HG03354 (cell line): ENCODE measurements at regions not wholly inside any gene's neighbourhood (a gene's known extent, or its start where the extent isn't known, plus 50 kb on each side); places are given as distances from the start of the nearest gene placed in this dataset.
"Not testable (repeated sequence)": the region's sequence is repeated elsewhere in the genome, so short reads cannot be mapped to it uniquely, and the experiment has no call there.

Source experiments
- ATAC-seq: cut with Tn5 transposase; IDR thresholded peaks from one replicate; pipeline ENCODE4 v1.9.1; 2021; ENCODE audit warnings: mild to moderate bottlenecking; ENCODE audit not compliant: unreplicated experiment, poor library complexity, severe bottlenecking

- no peak for ATAC-seq
Measured at GRCh38 chrX:84611843-84612636, 109.8 kb upstream of the HDX start.

DNA sequence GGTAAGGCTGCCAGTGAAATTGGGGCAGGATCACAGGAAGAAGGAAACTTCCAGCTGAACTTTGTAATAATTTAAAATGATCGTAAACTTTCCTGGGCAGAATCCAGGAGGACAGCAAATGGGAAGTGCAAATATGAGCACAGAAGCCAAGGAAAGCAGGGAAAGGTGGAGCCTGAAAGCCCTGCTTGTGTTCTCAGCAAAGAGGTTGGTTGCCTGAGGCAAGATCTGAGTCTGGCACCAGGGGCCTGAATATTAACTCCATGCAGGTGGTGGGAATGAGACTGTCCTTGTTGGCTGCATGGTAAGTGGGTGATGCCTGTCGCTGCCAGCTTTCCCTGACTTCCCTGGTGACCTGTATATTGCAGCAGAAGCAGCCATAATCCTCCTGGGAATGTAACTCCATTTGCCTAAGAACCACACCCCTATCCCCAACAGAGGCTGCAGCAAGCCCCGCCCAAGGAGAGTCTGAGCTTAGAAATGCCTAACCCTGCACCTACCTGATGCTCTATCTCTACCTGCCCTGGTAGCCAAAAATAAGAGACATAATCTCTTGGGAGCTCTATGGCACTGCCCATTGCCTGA, 132.0 kb upstream of the HDX start:
- no peak for ATAC-seq

GRCh38 chrX:84666086-84666485, 163.8 kb upstream of the HDX start:
- no peak for ATAC-seq

DNA sequence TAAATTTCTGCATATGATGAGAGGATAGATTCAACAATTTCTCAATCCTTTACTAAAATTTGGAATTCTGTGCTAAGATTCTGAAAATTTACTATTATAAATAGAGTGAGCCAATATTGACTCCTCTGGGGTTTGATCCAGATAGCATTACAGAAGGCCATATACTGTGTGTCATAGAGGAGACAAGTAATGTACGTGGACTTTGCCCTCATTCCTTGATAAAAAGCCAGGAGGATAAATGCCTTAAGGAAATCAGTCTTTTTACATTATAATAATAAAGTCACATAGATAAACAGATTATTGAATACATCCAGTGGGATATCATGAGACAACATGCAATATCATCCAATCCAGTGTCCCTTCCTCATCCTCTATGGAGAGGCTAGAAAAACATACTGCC, 188.0 kb upstream of the HDX start:
- ATAC-seq, result no peak

- no peak for ATAC-seq
Measured at GRCh38 chrX:84709987-84710386, 207.7 kb upstream of the HDX start.

- ATAC-seq, result no peak
Measured at GRCh38 chrX:84710611-84711010, 208.4 kb upstream of the HDX start.

DNA sequence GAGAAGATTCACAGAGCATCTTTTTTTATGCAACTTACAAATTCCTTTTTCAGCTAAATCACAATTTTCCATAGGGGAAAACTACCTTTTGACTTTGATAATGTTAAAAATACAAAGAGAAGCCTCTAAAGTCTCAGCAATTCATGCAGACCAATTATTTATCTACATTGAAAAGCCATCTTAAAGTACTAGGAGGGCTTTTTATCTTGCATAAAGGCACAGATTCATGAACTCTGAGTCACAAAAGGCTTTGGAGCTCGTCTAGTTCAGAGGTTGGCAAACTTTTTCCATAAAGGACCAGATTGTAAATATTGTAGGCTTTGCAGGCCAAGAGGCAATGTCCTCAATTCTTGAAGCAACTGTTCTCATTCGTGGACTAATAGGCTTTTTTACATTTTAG, 210.4 kb upstream of the HDX start:
- no peak for ATAC-seq

GRCh38 chrX:84715315-84715714, 213.1 kb upstream of the HDX start:
- no peak for ATAC-seq

- ATAC-seq, result no peak
Measured at GRCh38 chrX:84717343-84717742, 215.1 kb upstream of the HDX start.

DNA sequence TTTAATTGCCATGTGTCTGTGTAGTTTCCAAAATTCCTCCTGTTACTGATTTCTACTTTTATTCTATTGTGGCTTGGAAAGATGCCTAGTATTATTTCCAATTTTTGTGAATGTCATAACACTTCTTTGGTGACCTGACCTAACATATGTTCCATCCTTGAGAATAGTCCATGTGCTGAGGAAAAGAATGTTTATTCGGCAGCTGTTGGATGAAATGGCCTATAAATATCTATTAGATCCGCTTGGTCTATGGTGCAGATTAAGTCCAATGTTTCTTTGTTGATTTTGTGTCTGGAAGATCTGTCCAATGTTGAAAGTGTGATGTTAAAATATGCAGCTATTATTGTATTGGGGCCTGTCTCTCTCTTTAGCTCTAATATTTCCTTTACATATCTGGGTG, 219.2 kb upstream of the HDX start:
- ATAC-seq, result no peak

DNA sequence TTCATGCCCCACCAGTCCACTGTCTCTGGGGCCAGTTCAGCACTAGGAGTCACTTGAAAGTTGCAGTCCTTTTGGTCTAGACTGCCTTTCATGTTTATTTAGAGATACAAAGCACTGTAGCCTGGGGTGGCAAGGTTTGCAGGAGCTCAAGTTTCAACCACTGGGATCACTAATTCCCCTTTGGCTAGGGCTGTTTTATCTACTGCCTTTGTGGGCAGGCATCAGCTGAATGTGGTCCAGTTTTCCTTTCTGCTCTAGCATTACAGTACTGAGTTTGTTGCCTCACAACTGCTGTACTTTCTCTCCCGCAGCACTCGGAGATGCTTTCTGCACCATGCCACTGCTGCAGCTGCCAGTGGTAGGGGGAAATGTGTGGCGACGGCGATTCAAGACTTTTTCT, 222.3 kb upstream of the HDX start:
- no peak for ATAC-seq

GRCh38 chrX:84729408-84729807, 227.2 kb upstream of the HDX start:
- no peak for ATAC-seq

GRCh38 chrX:84729809-84730208, 227.6 kb upstream of the HDX start:
- peak; percentile 99 for ATAC-seq

DNA sequence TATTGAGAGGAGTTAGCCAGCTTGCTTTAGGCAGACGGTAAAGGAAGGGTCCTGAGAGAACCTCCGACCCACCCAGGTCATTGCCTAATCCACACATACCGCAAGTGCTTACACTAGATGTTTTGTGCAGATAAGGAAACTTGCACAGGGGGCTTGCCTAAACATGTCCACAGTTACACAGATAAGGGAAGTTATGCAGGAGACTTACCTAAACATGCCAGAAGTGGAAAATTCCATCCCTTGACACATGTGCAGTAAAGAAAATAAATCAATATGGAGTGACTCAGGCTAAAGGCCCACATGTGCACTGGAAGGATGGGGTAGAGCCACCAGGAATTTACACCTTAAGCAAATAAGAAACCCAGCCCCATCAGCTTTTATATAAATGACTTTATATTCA, 232.8 kb upstream of the HDX start:
- no peak for ATAC-seq

- no peak for ATAC-seq
Measured at GRCh38 chrX:84737471-84737871, 235.2 kb upstream of the HDX start.

DNA sequence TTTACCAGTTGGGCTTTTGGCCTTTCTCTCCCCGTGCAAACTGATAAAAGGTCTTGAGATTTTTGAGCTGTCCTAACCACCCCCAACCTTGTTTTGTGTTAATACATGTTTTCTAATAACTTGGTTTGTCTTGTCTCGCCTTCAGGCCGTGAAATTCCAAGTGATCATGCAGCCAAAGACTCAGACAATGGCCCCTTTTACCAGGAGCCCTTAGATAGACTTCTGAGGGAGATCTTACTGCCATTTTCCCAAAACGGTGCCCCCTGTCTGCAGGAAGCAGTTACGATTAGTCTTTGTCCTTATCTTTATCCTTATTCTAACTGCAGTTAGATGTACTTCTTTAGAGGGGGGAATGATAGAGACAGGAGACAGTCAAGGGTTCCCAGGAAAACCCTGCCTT, 245.3 kb upstream of the HDX start:
- no peak for ATAC-seq

DNA sequence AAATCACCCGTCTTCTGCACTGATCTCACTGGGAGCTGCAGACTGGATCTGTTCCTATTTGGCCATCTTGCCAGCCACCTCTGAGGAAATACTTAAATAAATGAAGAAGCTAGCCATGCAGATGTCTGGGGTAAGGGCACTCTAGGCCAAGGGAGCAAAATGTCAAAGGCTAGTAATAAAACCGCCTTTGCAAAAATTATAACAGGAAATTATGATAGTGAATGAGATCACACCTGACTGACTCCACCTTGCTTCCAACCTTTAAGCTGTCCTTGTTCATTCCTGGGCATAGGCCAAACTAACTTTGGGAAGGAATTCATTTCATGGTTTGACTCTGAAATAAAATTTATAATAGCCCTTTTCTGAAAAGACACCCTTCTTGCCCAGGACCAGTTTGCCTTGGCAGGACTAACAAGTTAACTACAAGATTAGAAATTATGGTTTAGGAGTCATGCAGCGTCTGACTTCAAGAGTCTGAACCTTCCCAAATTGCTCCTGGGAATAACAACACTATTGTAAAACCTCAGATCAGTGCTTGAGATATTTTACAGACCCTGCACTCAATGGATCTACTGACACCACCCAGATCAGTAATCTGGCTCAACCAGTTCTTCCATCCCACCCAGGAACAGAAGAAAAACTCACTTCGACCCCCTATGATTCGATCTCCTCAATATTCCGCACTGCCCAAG, 246.9 kb upstream of the HDX start:
- ATAC-seq, result no peak

DNA sequence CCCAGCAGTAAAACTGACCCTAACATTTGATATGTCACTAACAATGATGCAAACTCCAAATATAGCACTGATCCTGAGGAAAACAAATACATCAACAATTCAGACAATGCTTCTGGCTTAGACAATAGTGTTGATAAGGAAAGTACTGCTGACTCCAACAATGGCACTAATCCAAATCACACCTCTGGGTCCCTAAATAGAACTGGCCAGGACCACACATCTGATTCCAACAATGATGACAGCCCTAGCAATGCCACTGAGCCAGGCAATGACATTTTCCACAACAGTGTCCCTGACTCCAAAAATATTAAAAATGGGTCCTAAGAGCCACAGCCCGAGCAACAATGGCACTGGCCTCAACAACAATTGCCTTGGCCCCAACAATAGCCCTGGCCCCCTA, 243.1 kb upstream of the APOOL start:
- ATAC-seq, result no peak

DNA sequence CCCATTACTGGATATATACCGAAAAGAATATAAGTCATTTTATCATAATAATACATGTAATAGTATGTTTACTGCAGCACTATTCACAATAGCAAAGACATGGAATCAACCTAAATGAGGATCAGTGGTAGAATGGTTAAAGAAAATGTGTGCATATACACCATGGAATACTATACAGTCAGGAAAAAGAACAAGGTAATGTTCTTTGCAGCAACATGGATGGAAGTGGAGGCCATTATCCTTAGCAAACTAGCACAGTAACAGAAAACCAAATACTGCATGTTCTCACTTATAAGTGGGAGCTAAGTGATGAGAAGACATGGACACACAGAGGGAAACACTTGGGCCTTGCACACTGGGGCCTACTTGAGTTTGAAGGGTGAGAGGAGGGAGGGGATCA, 207.4 kb upstream of the APOOL start:
- ATAC-seq, result no peak

DNA sequence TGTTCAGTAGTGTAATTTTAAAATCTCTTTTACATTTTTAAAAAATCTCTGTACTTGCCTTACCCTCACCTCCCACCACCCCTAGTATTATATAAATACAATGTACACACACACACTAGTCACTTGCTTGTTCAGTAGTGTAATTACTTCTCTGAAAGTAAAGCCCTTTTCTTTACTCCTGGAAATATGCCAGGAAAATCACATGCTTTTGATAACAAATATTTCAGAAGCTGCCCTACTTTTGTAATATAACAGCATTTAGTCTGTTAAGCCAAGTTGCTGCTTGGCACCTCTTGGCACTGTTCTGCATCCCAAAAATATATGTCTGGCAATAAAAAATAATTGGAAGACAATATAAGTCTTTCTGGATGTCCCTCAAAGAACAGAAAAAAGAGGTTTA, 172.8 kb upstream of the APOOL start:
- no peak for ATAC-seq

DNA sequence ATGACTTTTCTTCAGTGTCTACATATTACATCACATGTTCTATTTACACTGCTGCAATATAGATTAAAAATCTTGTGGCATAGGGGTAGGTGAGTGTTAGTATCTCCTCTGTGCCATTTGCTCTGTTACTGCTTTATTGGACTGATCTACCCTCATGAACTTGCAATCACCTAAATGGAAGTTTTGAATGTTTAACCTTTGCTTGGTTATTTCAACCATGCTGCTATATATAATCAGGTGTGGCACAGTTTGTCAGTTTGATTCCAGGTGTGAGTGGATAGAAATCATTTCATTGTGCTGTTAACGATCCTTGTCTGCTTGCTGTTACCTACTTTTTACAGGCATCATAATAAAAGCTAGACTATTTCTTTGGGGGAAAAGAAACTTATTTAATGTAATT, 157.1 kb upstream of the APOOL start:
- ATAC-seq, result not testable (repeated sequence)
